ENCODE measurements at regions not wholly inside any gene's neighbourhood (a gene's known extent, or its start where the extent isn't known, plus 50 kb on each side); places are given as distances from the start of the nearest gene placed in this dataset.

DNA sequence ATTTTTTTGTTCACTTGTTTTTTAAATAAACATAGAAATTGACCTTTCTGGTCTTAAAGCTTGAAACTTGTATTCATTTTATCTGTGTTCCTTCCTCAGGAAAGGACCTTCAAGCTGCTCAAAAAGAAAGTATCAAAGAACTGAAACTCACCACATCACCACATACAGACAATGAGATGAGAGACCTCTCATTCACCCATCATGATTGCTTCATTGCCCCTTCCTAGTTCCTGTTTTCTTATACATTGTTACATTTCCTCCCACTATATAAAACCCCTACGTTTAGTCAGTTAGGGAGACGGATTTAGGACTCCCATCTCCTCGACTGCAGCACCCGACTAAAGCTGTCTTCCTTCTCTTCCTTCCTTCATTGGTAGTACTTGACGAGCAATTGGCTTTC is 180.5 kb upstream of the OPRM1 start:
- Histone ChIP-seq H3K36me3 (ENCODE audit: insufficient read depth, low read length) (no peaks in the 10 kb centered on the region), H2AFZ (ENCODE audit: low read depth, low read length) (no peak overlapping the region), H3K4me3 (ENCODE audit: low read length) (no peak overlapping the region), H3K9me3 (ENCODE audit: low read length) (no peaks in the 10 kb centered on the region), H4K20me1 (ENCODE audit: insufficient read depth) (no peaks in the 10 kb centered on the region), H3K79me2 (replicated peaks; ENCODE audit: insufficient read depth, low read length) (no peaks in the 10 kb centered on the region), H3K27me3 (ENCODE audit: insufficient read depth, low read depth, low read length) (no peaks in the 10 kb centered on the region), H3F3A (ENCODE audit: insufficient read depth, low read length, poor library complexity, severe bottlenecking) (no peaks in the 10 kb centered on the region), H3K9me2 (ENCODE audit: insufficient read depth, low read length) (no peaks in the 10 kb centered on the region), H3K9ac (ENCODE audit: low read length) (no peak overlapping the region), H3K27ac (ENCODE audit: low read length) (no peak overlapping the region), H3K4me2 (ENCODE audit: low read length) (no peak overlapping the region)
- TF ChIP-seq EP300 (conservative IDR thresholded peaks at IDR 0.05; ENCODE audit: poor library complexity, severe bottlenecking) (no peak), MXI1 (conservative IDR thresholded peaks at IDR 0.05; ENCODE audit: poor library complexity, severe bottlenecking) (no peak), SMC3 (conservative IDR thresholded peaks at IDR 0.05; ENCODE audit: poor library complexity) (no peak), RAD21 (conservative IDR thresholded peaks at IDR 0.05) (no peak), POLR2AphosphoS5 (IDR thresholded peaks at IDR 0.05) (no peak), TAF1 (IDR thresholded peaks at IDR 0.05; ENCODE audit: low read depth) (no peak), REST (IDR thresholded peaks at IDR 0.05; ENCODE audit: borderline replicate concordance) (no peak), EZH2 (IDR thresholded peaks at IDR 0.05; ENCODE audit: borderline replicate concordance, insufficient read depth, low read length, poor library complexity, severe bottlenecking) (no peak)
- TF ChIP-seq, protein P1, sequence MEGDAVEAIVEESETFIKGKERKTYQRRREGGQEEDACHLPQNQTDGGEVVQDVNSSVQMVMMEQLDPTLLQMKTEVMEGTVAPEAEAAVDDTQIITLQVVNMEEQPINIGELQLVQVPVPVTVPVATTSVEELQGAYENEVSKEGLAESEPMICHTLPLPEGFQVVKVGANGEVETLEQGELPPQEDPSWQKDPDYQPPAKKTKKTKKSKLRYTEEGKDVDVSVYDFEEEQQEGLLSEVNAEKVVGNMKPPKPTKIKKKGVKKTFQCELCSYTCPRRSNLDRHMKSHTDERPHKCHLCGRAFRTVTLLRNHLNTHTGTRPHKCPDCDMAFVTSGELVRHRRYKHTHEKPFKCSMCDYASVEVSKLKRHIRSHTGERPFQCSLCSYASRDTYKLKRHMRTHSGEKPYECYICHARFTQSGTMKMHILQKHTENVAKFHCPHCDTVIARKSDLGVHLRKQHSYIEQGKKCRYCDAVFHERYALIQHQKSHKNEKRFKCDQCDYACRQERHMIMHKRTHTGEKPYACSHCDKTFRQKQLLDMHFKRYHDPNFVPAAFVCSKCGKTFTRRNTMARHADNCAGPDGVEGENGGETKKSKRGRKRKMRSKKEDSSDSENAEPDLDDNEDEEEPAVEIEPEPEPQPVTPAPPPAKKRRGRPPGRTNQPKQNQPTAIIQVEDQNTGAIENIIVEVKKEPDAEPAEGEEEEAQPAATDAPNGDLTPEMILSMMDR (IDR thresholded peaks at IDR 0.05; ENCODE audit: poor library complexity, severe bottlenecking) = no peak

DNA sequence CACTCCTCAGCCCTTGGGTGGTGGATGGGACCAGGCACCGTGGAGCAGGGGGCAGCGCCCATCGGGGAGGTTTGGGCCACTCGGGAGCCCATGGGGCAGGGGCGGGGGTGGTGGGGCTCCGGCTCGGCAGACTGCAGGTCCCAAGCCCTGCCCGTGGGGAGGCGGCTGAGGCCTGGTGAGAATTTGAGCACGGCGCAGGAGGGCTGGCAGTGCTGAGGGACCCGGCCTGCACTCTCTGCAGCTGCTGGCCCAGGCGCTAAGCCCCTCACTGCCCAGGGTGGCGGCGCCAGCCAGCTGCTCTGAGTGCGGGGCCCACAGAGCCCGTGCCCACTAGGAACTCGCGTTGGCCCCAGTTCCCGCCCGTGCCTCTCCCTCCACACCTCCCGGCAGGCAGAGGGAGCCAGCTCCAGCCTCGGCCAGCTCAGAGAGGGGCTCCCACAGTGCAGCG is 182.1 kb upstream of the OPRM1 start:
- no peaks in the 10 kb centered on the region for H3K36me3 ChIP-seq (ENCODE audit: insufficient read depth, low read length)
- H3K4me3 ChIP-seq (ENCODE audit: low read length) = no peak overlapping the region
- H3K4me2 ChIP-seq (ENCODE audit: low read length) = no peak overlapping the region
- H3K79me2 ChIP-seq (replicated peaks; ENCODE audit: insufficient read depth, low read length) = no peaks in the 10 kb centered on the region
- no peaks in the 10 kb centered on the region for H3K9me3 ChIP-seq (ENCODE audit: low read length)
- no peaks in the 10 kb centered on the region for H4K20me1 ChIP-seq (ENCODE audit: insufficient read depth)
- no peak overlapping the region for H2AFZ ChIP-seq (ENCODE audit: low read depth, low read length)
- no peak for TF ChIP-seq REST (IDR thresholded peaks at IDR 0.05; ENCODE audit: borderline replicate concordance)
- TF ChIP-seq POLR2AphosphoS5 (IDR thresholded peaks at IDR 0.05) = no peak
- TF ChIP-seq TAF1 (IDR thresholded peaks at IDR 0.05; ENCODE audit: low read depth) = no peak
- no peak for TF ChIP-seq EP300 (conservative IDR thresholded peaks at IDR 0.05; ENCODE audit: poor library complexity, severe bottlenecking)
- TF ChIP-seq MXI1 (conservative IDR thresholded peaks at IDR 0.05; ENCODE audit: poor library complexity, severe bottlenecking) = no peak
- no peak for TF ChIP-seq EZH2 (IDR thresholded peaks at IDR 0.05; ENCODE audit: borderline replicate concordance, insufficient read depth, low read length, poor library complexity, severe bottlenecking)
- no peak for TF ChIP-seq SMC3 (conservative IDR thresholded peaks at IDR 0.05; ENCODE audit: poor library complexity)
- TF ChIP-seq, protein P1 (IDR thresholded peaks at IDR 0.05; ENCODE audit: poor library complexity, severe bottlenecking) = no peak
- no peak for TF ChIP-seq RAD21 (conservative IDR thresholded peaks at IDR 0.05)
- no peak overlapping the region for H3K9ac ChIP-seq (ENCODE audit: low read length)
- no peak overlapping the region for H3K27ac ChIP-seq (ENCODE audit: low read length)
- H3F3A ChIP-seq (ENCODE audit: insufficient read depth, low read length, poor library complexity, severe bottlenecking) = no peaks in the 10 kb centered on the region
- H3K9me2 ChIP-seq (ENCODE audit: insufficient read depth, low read length) = no peaks in the 10 kb centered on the region
- no peaks in the 10 kb centered on the region for H3K27me3 ChIP-seq (ENCODE audit: insufficient read depth, low read depth, low read length)

Data from neural cell (in vitro differentiated cells).